ENCODE measurements at regions not wholly inside any gene's neighbourhood (a gene's known extent, or its start where the extent isn't known, plus 50 kb on each side); places are given as distances from the start of the nearest gene placed in this dataset.

DNA sequence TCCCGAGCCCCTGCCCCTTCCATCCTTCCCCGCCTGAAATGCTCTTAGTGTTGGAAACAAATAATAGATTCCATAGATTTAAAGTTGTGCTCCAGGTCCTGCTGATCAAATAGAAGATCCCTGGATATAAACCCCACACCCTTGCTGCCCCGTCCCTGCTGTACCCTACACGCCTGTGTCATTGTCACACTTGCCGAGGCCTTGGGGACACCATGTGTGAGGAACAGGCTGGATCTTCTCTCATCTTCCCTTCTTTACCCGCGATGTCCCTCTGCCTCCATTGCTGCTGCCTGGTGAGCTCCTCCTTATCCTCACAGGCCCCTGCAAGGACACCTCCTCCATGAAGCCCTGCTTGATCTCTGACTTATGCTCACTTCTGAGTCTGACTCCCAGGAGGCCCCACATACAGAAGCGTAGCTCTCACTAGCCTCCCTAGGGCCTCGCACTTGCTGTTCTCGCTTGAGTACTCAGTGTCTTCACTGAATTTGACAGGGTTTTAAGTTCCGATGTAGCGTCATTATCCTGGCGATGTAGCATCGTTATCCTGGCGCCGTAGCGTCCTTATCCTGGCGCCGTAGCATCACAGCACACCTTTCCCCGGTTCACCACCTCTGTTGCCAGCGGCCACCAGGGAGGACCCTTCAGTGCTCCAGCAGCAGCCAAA is 221.9 kb downstream of the NDUFA10 start (continued):
- TF ChIP-seq, protein P1, sequence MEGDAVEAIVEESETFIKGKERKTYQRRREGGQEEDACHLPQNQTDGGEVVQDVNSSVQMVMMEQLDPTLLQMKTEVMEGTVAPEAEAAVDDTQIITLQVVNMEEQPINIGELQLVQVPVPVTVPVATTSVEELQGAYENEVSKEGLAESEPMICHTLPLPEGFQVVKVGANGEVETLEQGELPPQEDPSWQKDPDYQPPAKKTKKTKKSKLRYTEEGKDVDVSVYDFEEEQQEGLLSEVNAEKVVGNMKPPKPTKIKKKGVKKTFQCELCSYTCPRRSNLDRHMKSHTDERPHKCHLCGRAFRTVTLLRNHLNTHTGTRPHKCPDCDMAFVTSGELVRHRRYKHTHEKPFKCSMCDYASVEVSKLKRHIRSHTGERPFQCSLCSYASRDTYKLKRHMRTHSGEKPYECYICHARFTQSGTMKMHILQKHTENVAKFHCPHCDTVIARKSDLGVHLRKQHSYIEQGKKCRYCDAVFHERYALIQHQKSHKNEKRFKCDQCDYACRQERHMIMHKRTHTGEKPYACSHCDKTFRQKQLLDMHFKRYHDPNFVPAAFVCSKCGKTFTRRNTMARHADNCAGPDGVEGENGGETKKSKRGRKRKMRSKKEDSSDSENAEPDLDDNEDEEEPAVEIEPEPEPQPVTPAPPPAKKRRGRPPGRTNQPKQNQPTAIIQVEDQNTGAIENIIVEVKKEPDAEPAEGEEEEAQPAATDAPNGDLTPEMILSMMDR (conservative IDR thresholded peaks at IDR 0.05; ENCODE audit: low read depth in 2 of 2): no peak
- TF ChIP-seq ZNF114 (CRISPR knock-in tag; IDR thresholded peaks at IDR 0.05) (no peak), JUNB (IDR thresholded peaks at IDR 0.05; ENCODE audit: unreplicated experiment) (no peak), POLR2AphosphoS5 (IDR thresholded peaks at IDR 0.05; ENCODE audit: low read depth) (no peak), EZH2phosphoT487 (IDR thresholded peaks at IDR 0.05; ENCODE audit: unreplicated experiment) (no peak), EZH2 (IDR thresholded peaks at IDR 0.05; ENCODE audit: low read depth, unreplicated experiment) (no peak), ETS1 (IDR thresholded peaks at IDR 0.05) (no peak), STAT1 (IDR thresholded peaks at IDR 0.05; ENCODE audit: unreplicated experiment) (no peak)

DNA sequence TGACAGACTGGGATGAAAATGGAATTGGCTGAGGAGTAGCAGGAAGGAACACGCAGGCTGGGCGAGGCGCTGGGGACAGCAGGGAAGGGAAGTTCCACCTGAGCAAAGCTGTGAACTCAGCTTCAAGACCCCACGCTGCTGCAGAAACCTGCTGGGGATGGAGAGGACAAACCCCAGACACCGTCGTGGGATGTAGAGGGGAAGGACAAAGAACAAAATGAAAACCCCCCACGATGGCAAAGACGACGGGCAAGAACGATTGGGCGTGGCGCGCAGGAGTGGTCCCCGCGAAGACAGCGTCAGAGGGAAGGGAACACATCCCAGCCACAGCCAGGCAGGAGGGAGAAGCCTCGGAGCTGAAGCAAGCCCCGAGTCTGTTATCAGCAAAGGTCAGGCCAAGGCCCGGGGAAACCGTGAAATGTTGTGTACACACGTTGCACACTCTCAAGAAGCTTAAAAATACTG is 222.9 kb downstream of the NDUFA10 start:
- Histone ChIP-seq H3K4me2 (no peak overlapping the region), H2AFZ (no peak overlapping the region), H4K20me1 (replicated peaks; ENCODE audit: insufficient read depth) (no peaks in the 10 kb centered on the region), H3K27me3 (ENCODE audit: insufficient read depth) (no peaks in the 10 kb centered on the region), H3F3A (replicated peaks; ENCODE audit: low read depth) (no peaks in the 10 kb centered on the region), H3K4me1 (ENCODE audit: insufficient read depth) (no peaks in the 10 kb centered on the region), H3K27ac (ENCODE audit: low read depth) (no peak overlapping the region), H3K36me3 (ENCODE audit: insufficient read depth) (no peaks in the 10 kb centered on the region), H3K9me2 (ENCODE audit: insufficient read depth) (no peaks in the 10 kb centered on the region), H3K4me3 (no peak overlapping the region), H3K79me2 (replicated peaks; ENCODE audit: insufficient read depth) (no peaks in the 10 kb centered on the region)
- no peak for ATAC-seq
- H3K4me3 Mint-ChIP-seq: no peak overlapping the region
- H3K9me3 Mint-ChIP-seq: peaks cover 10% of the 10 kb centered on the region; the same call in 1 of the 3 replicates
- H3K27me3 Mint-ChIP-seq (ENCODE audit: insufficient read depth, low read depth, poor library complexity): peaks cover 5% of the 10 kb centered on the region
- H3K27ac Mint-ChIP-seq: no peak overlapping the region
- H3K36me3 Mint-ChIP-seq (ENCODE audit: low read depth): no peaks in the 10 kb centered on the region
- no peak for DNase-seq (ENCODE audit: low spot score)
- H3K4me1 Mint-ChIP-seq: peaks cover 5% of the 10 kb centered on the region; the same call in 1 of the 3 replicates
- no peak for TF ChIP-seq CREB1 (CRISPR knock-in tag; IDR thresholded peaks at IDR 0.05; ENCODE audit: low read depth)
- TF ChIP-seq, protein P1 (conservative IDR thresholded peaks at IDR 0.05; ENCODE audit: low read depth in 2 of 2): no peak
- no peak for TF ChIP-seq ZNF114 (CRISPR knock-in tag; IDR thresholded peaks at IDR 0.05)
- no peak for TF ChIP-seq ZNF331 (CRISPR knock-in tag; IDR thresholded peaks at IDR 0.05; ENCODE audit: low read depth)
- TF ChIP-seq EZH2phosphoT487 (IDR thresholded peaks at IDR 0.05; ENCODE audit: unreplicated experiment): no peak
- TF ChIP-seq NANOG (IDR thresholded peaks at IDR 0.05; ENCODE audit: borderline replicate concordance): no peak
- TF ChIP-seq EZH2 (IDR thresholded peaks at IDR 0.05; ENCODE audit: low read depth, unreplicated experiment): no peak
- no peak for TF ChIP-seq STAT1 (IDR thresholded peaks at IDR 0.05; ENCODE audit: unreplicated experiment)
- TF ChIP-seq, protein P2, sequence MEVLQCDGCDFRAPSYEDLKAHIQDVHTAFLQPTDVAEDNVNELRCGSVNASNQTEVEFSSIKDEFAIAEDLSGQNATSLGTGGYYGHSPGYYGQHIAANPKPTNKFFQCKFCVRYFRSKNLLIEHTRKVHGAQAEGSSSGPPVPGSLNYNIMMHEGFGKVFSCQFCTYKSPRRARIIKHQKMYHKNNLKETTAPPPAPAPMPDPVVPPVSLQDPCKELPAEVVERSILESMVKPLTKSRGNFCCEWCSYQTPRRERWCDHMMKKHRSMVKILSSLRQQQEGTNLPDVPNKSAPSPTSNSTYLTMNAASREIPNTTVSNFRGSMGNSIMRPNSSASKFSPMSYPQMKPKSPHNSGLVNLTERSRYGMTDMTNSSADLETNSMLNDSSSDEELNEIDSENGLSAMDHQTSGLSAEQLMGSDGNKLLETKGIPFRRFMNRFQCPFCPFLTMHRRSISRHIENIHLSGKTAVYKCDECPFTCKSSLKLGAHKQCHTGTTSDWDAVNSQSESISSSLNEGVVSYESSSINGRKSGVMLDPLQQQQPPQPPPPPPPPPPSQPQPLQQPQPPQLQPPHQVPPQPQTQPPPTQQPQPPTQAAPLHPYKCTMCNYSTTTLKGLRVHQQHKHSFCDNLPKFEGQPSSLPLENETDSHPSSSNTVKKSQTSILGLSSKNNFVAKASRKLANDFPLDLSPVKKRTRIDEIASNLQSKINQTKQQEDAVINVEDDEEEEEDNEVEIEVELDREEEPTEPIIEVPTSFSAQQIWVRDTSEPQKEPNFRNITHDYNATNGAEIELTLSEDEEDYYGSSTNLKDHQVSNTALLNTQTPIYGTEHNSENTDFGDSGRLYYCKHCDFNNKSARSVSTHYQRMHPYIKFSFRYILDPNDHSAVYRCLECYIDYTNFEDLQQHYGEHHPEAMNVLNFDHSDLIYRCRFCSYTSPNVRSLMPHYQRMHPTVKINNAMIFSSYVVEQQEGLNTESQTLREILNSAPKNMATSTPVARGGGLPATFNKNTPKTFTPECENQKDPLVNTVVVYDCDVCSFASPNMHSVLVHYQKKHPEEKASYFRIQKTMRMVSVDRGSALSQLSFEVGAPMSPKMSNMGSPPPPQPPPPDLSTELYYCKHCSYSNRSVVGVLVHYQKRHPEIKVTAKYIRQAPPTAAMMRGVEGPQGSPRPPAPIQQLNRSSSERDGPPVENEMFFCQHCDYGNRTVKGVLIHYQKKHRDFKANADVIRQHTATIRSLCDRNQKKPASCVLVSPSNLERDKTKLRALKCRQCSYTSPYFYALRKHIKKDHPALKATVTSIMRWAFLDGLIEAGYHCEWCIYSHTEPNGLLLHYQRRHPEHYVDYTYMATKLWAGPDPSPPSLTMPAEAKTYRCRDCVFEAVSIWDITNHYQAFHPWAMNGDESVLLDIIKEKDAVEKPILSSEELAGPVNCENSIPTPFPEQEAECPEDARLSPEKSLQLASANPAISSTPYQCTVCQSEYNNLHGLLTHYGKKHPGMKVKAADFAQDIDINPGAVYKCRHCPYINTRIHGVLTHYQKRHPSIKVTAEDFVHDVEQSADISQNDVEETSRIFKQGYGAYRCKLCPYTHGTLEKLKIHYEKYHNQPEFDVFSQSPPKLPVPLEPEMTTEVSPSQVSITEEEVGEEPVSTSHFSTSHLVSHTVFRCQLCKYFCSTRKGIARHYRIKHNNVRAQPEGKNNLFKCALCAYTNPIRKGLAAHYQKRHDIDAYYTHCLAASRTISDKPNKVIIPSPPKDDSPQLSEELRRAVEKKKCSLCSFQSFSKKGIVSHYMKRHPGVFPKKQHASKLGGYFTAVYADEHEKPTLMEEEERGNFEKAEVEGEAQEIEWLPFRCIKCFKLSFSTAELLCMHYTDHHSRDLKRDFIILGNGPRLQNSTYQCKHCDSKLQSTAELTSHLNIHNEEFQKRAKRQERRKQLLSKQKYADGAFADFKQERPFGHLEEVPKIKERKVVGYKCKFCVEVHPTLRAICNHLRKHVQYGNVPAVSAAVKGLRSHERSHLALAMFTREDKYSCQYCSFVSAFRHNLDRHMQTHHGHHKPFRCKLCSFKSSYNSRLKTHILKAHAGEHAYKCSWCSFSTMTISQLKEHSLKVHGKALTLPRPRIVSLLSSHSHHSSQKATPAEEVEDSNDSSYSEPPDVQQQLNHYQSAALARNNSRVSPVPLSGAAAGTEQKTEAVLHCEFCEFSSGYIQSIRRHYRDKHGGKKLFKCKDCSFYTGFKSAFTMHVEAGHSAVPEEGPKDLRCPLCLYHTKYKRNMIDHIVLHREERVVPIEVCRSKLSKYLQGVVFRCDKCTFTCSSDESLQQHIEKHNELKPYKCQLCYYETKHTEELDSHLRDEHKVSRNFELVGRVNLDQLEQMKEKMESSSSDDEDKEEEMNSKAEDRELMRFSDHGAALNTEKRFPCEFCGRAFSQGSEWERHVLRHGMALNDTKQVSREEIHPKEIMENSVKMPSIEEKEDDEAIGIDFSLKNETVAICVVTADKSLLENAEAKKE (CRISPR knock-in tag; IDR thresholded peaks at IDR 0.05): no peak
